ENCODE measurements at regions not wholly inside any gene's neighbourhood (a gene's known extent, or its start where the extent isn't known, plus 50 kb on each side); places are given as distances from the start of the nearest gene placed in this dataset.

GRCh38 chr1:99529002-99529401 lies 116.9 kb upstream of the PALMD start:
- ATAC-seq, result peak in 1 of 4 donors; percentile 50
- TF ChIP-seq POLR2A (IDR thresholded peaks at IDR 0.05) (no peak), CTCF (IDR thresholded peaks at IDR 0.05) (no peak)

GRCh38 chr1:99531578-99532275 lies 114.2 kb upstream of the PALMD start:
- Histone ChIP-seq H3K27ac (no peak overlapping the region), H3K9me3 (no peaks in the 10 kb centered on the region), H3K27me3 (no peaks in the 10 kb centered on the region), H3K4me3 (no peak overlapping the region), H3K36me3 (no peaks in the 10 kb centered on the region), H3K4me1 (peaks cover 0 to 11% (median 2%) of the 10 kb centered on the region in 4 donors)
- 32% methylated on average over 5 of the region's 5 CpGs for WGBS (ENCODE audit: insufficient coverage, low coverage, low lambda C conversion rate, missing lambda C conversion rate)
- intact Hi-C loops (cut with DNase I), result no loop called here
- ATAC-seq (no peak), DNase-seq (no peak)
- no peak for TF ChIP-seq POLR2A (IDR thresholded peaks at IDR 0.05)
- no peak for TF ChIP-seq CTCF (IDR thresholded peaks at IDR 0.05)

More at GRCh38 chr1:99529002-99529401, 116.9 kb upstream of the PALMD start:
- 84% methylated on average over 3 of the region's 3 CpGs for WGBS (ENCODE audit: insufficient coverage, low coverage, low lambda C conversion rate, missing lambda C conversion rate)
- Histone ChIP-seq H3K36me3 (no peaks in the 10 kb centered on the region), H3K27ac (no peak overlapping the region), H3K4me3 (no peak overlapping the region), H3K9me3 (no peaks in the 10 kb centered on the region), H3K27me3 (no peaks in the 10 kb centered on the region), H3K4me1 (peaks cover 0 to 11% (median 2%) of the 10 kb centered on the region in 4 donors)
- no peak for DNase-seq
- intact Hi-C loops (cut with DNase I), result no loop called here

GRCh38 chr1:99532276-99532580 lies 113.7 kb upstream of the PALMD start:
- H3K4me3 ChIP-seq, result no peak overlapping the region
- H3K36me3 ChIP-seq, result no peaks in the 10 kb centered on the region
- DNase-seq (no peak), ATAC-seq (no peak)
- no peaks in the 10 kb centered on the region for H3K27me3 ChIP-seq
- no peak overlapping the region for H3K27ac ChIP-seq
- H3K4me1 ChIP-seq, result peaks cover 0 to 10% (median 2%) of the 10 kb centered on the region in 4 donors
- WGBS (ENCODE audit: insufficient coverage, low coverage, low lambda C conversion rate, missing lambda C conversion rate), result 71% methylated on average over 1 of the region's 1 CpG
- TF ChIP-seq POLR2A (IDR thresholded peaks at IDR 0.05) (no peak), CTCF (IDR thresholded peaks at IDR 0.05) (no peak)
- intact Hi-C loops (cut with DNase I), result no loop called here
- H3K9me3 ChIP-seq, result no peaks in the 10 kb centered on the region

GRCh38 chr1:99533909-99534637 lies 111.8 kb upstream of the PALMD start:
- ATAC-seq, result no peak
- peaks cover 0 to 23% (median 2%) of the 10 kb centered on the region in 4 donors for H3K4me1 ChIP-seq
- 71% methylated on average over 9 of the region's 9 CpGs for WGBS (ENCODE audit: insufficient coverage, low coverage, low lambda C conversion rate, missing lambda C conversion rate)
- H3K36me3 ChIP-seq, result no peaks in the 10 kb centered on the region
- no peak overlapping the region for H3K27ac ChIP-seq
- no peaks in the 10 kb centered on the region for H3K9me3 ChIP-seq
- intact Hi-C loops (cut with DNase I), result no loop called here
- no peak for DNase-seq
- H3K4me3 ChIP-seq, result no peak overlapping the region
- no peak for TF ChIP-seq POLR2A (IDR thresholded peaks at IDR 0.05)
- no peak for TF ChIP-seq CTCF (IDR thresholded peaks at IDR 0.05)
- no peaks in the 10 kb centered on the region for H3K27me3 ChIP-seq

Data from right lobe of liver (tissue), 6 donors.